ENCODE measurements at regions not wholly inside any gene's neighbourhood (a gene's known extent, or its start where the extent isn't known, plus 50 kb on each side); places are given as distances from the start of the nearest gene placed in this dataset.

DNA sequence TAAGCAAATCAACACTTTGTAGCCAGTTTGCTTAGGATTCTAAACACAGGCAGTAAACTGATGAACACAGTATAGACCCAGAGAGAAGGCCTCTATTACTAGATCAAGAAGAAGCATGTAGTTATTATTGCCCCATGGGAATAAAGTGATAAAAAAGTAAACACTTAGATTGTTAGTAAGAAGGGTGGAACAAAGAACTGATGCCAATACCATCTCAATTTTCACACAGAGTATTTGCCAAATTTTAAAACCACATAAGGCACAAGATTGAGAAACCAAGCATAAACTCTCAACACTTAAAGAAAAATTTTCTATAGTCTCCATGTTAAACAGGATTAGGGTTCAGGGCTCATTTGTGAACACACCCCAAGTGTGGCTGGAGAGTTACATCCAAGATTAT is 77.0 kb upstream of the SYT1 start:
- Histone ChIP-seq H3K9ac (ENCODE audit: low read length) (no peak overlapping the region), H2AFZ (ENCODE audit: low read length) (no peak overlapping the region), H3K9me2 (replicated peaks; ENCODE audit: insufficient read depth, low read length) (no peaks in the 10 kb centered on the region), H3F3A (ENCODE audit: insufficient read depth, low read length) (no peaks in the 10 kb centered on the region), H3K4me1 (ENCODE audit: low read length) (no peaks in the 10 kb centered on the region), H4K20me1 (ENCODE audit: insufficient read depth, low read length) (no peaks in the 10 kb centered on the region), H3K27ac (ENCODE audit: low read length) (no peak overlapping the region), H3K79me2 (ENCODE audit: low read length) (no peaks in the 10 kb centered on the region), H3K36me3 (replicated peaks; ENCODE audit: insufficient read depth, low read length) (no peaks in the 10 kb centered on the region), H3K4me2 (ENCODE audit: low read depth, low read length) (no peak overlapping the region), H3K9me3 (replicated peaks; ENCODE audit: insufficient read depth, low read length) (no peaks in the 10 kb centered on the region), H3K27me3 (replicated peaks; ENCODE audit: insufficient read depth, low read length) (no peaks in the 10 kb centered on the region), H3K4me3 (ENCODE audit: low read length) (no peak overlapping the region)
- TF ChIP-seq EZH2phosphoT487 (IDR thresholded peaks at IDR 0.05; ENCODE audit: low read length) (no peak), EZH2 (optimal IDR thresholded peaks at IDR 0.05; ENCODE audit: low read depth, low read length) (no peak)
- TF ChIP-seq, protein P1, sequence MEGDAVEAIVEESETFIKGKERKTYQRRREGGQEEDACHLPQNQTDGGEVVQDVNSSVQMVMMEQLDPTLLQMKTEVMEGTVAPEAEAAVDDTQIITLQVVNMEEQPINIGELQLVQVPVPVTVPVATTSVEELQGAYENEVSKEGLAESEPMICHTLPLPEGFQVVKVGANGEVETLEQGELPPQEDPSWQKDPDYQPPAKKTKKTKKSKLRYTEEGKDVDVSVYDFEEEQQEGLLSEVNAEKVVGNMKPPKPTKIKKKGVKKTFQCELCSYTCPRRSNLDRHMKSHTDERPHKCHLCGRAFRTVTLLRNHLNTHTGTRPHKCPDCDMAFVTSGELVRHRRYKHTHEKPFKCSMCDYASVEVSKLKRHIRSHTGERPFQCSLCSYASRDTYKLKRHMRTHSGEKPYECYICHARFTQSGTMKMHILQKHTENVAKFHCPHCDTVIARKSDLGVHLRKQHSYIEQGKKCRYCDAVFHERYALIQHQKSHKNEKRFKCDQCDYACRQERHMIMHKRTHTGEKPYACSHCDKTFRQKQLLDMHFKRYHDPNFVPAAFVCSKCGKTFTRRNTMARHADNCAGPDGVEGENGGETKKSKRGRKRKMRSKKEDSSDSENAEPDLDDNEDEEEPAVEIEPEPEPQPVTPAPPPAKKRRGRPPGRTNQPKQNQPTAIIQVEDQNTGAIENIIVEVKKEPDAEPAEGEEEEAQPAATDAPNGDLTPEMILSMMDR (IDR thresholded peaks at IDR 0.05; ENCODE audit: low read length) = no peak
- no peak for DNase-seq

DNA sequence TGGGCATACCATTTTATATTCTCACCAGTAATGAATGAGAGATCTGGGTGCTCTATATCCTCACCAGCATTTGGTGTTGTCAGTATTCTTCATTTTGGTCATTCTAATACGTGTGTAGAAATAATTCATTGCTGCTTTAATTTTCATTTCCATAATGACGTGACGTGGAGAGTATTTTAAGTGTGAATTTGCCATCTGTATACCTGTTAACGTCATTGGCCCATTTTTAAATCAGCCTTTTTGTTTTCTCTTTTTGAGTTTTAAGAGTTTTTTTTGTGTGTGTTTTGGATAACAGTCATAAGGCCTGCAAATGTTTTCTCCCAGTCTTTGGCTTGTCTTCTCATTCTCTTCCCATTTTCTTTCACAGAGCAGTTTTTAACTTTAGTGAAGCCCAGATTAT is 74.4 kb upstream of the SYT1 start:
- no peaks in the 10 kb centered on the region for H3K9me2 ChIP-seq (replicated peaks; ENCODE audit: insufficient read depth, low read length)
- TF ChIP-seq EZH2phosphoT487 (IDR thresholded peaks at IDR 0.05; ENCODE audit: low read length) (no peak), EZH2 (optimal IDR thresholded peaks at IDR 0.05; ENCODE audit: low read depth, low read length) (no peak)
- TF ChIP-seq, protein P1 (IDR thresholded peaks at IDR 0.05; ENCODE audit: low read length) = no peak

DNA sequence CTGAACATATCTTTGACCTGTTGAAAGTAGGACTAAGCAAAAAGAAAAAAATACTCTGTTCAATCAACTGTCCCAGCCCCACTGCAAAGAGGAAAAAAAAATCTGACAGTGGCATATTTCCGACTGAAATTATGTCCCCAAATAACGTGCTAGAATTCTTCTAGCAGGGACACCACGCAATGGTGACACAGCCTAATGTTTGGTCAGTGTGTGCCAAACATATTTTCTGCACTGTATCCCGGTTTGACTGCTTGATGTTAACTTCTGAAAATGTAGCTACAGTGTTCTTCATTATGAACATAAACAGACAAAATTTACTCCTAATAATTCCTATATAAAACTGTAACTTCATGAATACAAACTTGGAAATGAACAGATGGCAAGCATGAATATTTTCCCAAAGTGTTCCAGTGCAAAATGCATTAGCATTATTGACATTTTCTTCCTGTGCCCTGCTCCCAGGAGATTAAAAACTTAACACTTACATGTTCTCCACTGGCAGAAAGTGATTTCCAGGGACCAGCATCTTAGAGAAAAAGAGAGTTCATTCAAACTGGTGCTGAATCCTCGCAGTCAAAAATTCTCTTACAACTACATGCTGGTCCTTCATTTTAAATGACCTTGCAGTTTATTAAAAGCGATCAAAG is 72.4 kb upstream of the SYT1 start:
- no peaks in the 10 kb centered on the region for H3K9me3 ChIP-seq (replicated peaks; ENCODE audit: insufficient read depth, low read length)
- H3K79me2 ChIP-seq (ENCODE audit: low read length) = no peaks in the 10 kb centered on the region
- no peaks in the 10 kb centered on the region for H4K20me1 ChIP-seq (ENCODE audit: insufficient read depth, low read length)
- H3K27ac ChIP-seq (ENCODE audit: low read length) = no peak overlapping the region
- no peaks in the 10 kb centered on the region for H3K36me3 ChIP-seq (replicated peaks; ENCODE audit: insufficient read depth, low read length)
- DNase-seq = no peak
- TF ChIP-seq EZH2phosphoT487 (IDR thresholded peaks at IDR 0.05; ENCODE audit: low read length) (no peak), EZH2 (optimal IDR thresholded peaks at IDR 0.05; ENCODE audit: low read depth, low read length) (no peak)
- TF ChIP-seq, protein P1 (IDR thresholded peaks at IDR 0.05; ENCODE audit: low read length) = no peak
- H2AFZ ChIP-seq (ENCODE audit: low read length) = no peak overlapping the region
- no peak overlapping the region for H3K9ac ChIP-seq (ENCODE audit: low read length)
- no peaks in the 10 kb centered on the region for H3K27me3 ChIP-seq (replicated peaks; ENCODE audit: insufficient read depth, low read length)
- no peaks in the 10 kb centered on the region for H3K9me2 ChIP-seq (replicated peaks; ENCODE audit: insufficient read depth, low read length)
- H3K4me2 ChIP-seq (ENCODE audit: low read depth, low read length) = no peak overlapping the region
- H3K4me1 ChIP-seq (ENCODE audit: low read length) = no peaks in the 10 kb centered on the region
- H3F3A ChIP-seq (ENCODE audit: insufficient read depth, low read length) = no peaks in the 10 kb centered on the region
- no peak overlapping the region for H3K4me3 ChIP-seq (ENCODE audit: low read length)

More for the DNA sequence above, 74.4 kb upstream of the SYT1 start:
- Histone ChIP-seq H2AFZ (ENCODE audit: low read length) (no peak overlapping the region), H3K4me2 (ENCODE audit: low read depth, low read length) (no peak overlapping the region), H3K27me3 (replicated peaks; ENCODE audit: insufficient read depth, low read length) (no peaks in the 10 kb centered on the region), H3K27ac (ENCODE audit: low read length) (no peak overlapping the region), H3K4me1 (ENCODE audit: low read length) (no peaks in the 10 kb centered on the region), H3K36me3 (replicated peaks; ENCODE audit: insufficient read depth, low read length) (no peaks in the 10 kb centered on the region), H3K9ac (ENCODE audit: low read length) (no peak overlapping the region), H3K79me2 (ENCODE audit: low read length) (no peaks in the 10 kb centered on the region), H3K4me3 (ENCODE audit: low read length) (no peak overlapping the region), H3F3A (ENCODE audit: insufficient read depth, low read length) (no peaks in the 10 kb centered on the region), H4K20me1 (ENCODE audit: insufficient read depth, low read length) (no peaks in the 10 kb centered on the region), H3K9me3 (replicated peaks; ENCODE audit: insufficient read depth, low read length) (no peaks in the 10 kb centered on the region)
- no peak for DNase-seq
